Endothelial cell of umbilical vein (primary cell): ENCODE measurements at regions not wholly inside any gene's neighbourhood (a gene's known extent, or its start where the extent isn't known, plus 50 kb on each side); places are given as distances from the start of the nearest gene placed in this dataset.

ENCODE experiments used
- MYC ChIP-seq: IDR thresholded peaks from one replicate; pipeline ENCODE4 v1.6.1; 2011; ENCODE audit warnings: mild to moderate bottlenecking, low read depth, low read length
- POLR2A ChIP-seq: IDR thresholded peaks from 2 replicates; pipeline ENCODE4 v1.6.1; 2012; ENCODE audit warnings: low read depth, mild to moderate bottlenecking, control low read depth, low read length

DNA sequence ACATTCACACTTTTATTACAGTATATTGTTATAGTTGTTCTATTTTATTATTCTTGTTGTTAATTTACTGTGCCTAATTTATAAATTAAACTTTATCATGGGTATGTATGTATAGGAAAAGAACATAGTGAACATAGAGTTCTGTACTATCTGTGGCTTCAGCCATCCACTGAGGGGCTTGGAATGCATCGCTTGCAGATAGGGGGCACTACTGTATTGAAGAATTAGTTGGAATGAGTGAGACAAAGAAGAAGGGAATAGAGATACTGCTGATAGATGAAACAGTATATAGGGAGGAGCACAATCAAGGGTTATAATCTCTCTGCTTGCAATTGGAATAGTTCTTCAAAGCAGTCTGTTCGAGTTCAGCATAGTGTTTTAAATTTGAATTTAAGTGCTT lies 432.2 kb downstream of the RAB38 start:
- TF ChIP-seq POLR2A (no peak), MYC (no peak)
